Ishikawa (cell line): ENCODE measurements at regions not wholly inside any gene's neighbourhood (a gene's known extent, or its start where the extent isn't known, plus 50 kb on each side); places are given as distances from the start of the nearest gene placed in this dataset.

ENCODE experiments used
- CEBPB ChIP-seq: IDR thresholded peaks from 2 replicates; pipeline ENCODE4 v1.6.1; 2012
- CREB1 ChIP-seq: IDR thresholded peaks from 2 replicates; pipeline ENCODE4 v1.6.1; 2012; ENCODE audit warnings: low read depth
- EGR1 ChIP-seq: IDR thresholded peaks from 2 replicates; pipeline ENCODE4 v1.6.1; 2012
- EP300 ChIP-seq: IDR thresholded peaks from 2 replicates; pipeline ENCODE4 v1.6.1; 2012; ENCODE audit warnings: borderline replicate concordance
- RAD21 ChIP-seq: IDR thresholded peaks from 2 replicates; pipeline ENCODE4 v1.6.1; 2012; ENCODE audit warnings: low read depth
- REST ChIP-seq: IDR thresholded peaks from 2 replicates; pipeline ENCODE4 v1.6.1; 2012; ENCODE audit warnings: low read depth, mild to moderate bottlenecking
- TCF12 ChIP-seq: IDR thresholded peaks from 2 replicates; pipeline ENCODE4 v1.6.1; 2012; ENCODE audit warnings: low read depth
- TEAD4 ChIP-seq: IDR thresholded peaks from 2 replicates; pipeline ENCODE4 v1.6.1; 2012
- TF ChIP-seq, protein P1 (sequence below): IDR thresholded peaks from 2 replicates; pipeline ENCODE4 v1.6.1; 2012

- no peak for TF ChIP-seq EP300
- TF ChIP-seq TEAD4: no peak
- TF ChIP-seq, protein P1, sequence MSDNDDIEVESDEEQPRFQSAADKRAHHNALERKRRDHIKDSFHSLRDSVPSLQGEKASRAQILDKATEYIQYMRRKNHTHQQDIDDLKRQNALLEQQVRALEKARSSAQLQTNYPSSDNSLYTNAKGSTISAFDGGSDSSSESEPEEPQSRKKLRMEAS: no peak
- no peak for TF ChIP-seq EGR1
- no peak for TF ChIP-seq CREB1
- TF ChIP-seq REST: no peak
- TF ChIP-seq CEBPB: no peak
- no peak for TF ChIP-seq TCF12
- TF ChIP-seq RAD21: no peak
Observed at GRCh38 chr21:38611277-38611676, 113.0 kb upstream of the ERG start.
